Amygdala (tissue), 56 donors: ENCODE measurements at regions not wholly inside any gene's neighbourhood (a gene's known extent, or its start where the extent isn't known, plus 50 kb on each side); places are given as distances from the start of the nearest gene placed in this dataset.

Experiments
- DNase-seq, 56 donors: peaks; one replicate each; lab custom pipeline; 2025; lab: John Stamatoyannopoulos, UW

GRCh38 chr4:42327323-42327722 lies 70.0 kb upstream of the SHISA3 start:
- no peak for DNase-seq

- DNase-seq, result no peak
Observed at GRCh38 chr4:42328978-42329377, 68.3 kb upstream of the SHISA3 start.

GRCh38 chr4:42329421-42329820 lies 67.9 kb upstream of the SHISA3 start:
- no peak for DNase-seq

- DNase-seq, result no peak
Observed at GRCh38 chr4:42330002-42330592, 67.2 kb upstream of the SHISA3 start.

- no peak for DNase-seq
Observed at GRCh38 chr4:42331040-42331439, 66.2 kb upstream of the SHISA3 start.

- no peak for DNase-seq
Observed at GRCh38 chr4:42331914-42332368, 65.3 kb upstream of the SHISA3 start.

GRCh38 chr4:42339935-42340406 lies 57.3 kb upstream of the SHISA3 start:
- no peak for DNase-seq

GRCh38 chr4:42341518-42342026 lies 55.7 kb upstream of the SHISA3 start:
- no peak for DNase-seq

- DNase-seq, result no peak
Observed at GRCh38 chr4:42342459-42342858, 54.8 kb upstream of the SHISA3 start.

GRCh38 chr4:42344309-42344708 lies 53.0 kb upstream of the SHISA3 start:
- DNase-seq, result no peak

GRCh38 chr4:42344749-42345148 lies 52.5 kb upstream of the SHISA3 start:
- no peak for DNase-seq

- DNase-seq, result no peak
Observed at GRCh38 chr4:42345962-42346544, 51.2 kb upstream of the SHISA3 start.

- DNase-seq, result no peak
Observed at GRCh38 chr4:42347076-42347475, 50.2 kb upstream of the SHISA3 start.
